GM23248 (cell line): ENCODE measurements at regions not wholly inside any gene's neighbourhood (a gene's known extent, or its start where the extent isn't known, plus 50 kb on each side); places are given as distances from the start of the nearest gene placed in this dataset.

Source experiments
- EZH2 ChIP-seq: fragments of 200-600 bp; sonication (generic); IDR thresholded peaks from 2 replicates; pipeline ENCODE4 v1.6.1; 2018; ENCODE audit warnings: antibody characterized with exemption, mild to moderate bottlenecking; ENCODE audit not compliant: insufficient read depth, poor library complexity, severe bottlenecking
- EZH2phosphoT487 ChIP-seq: fragments of 200-600 bp; sonication (generic); IDR thresholded peaks from 2 replicates; pipeline ENCODE4 v1.6.1; 2018; ENCODE audit warnings: antibody characterized with exemption, moderate library complexity, mild to moderate bottlenecking, low read depth; ENCODE audit not compliant: insufficient read depth

DNA sequence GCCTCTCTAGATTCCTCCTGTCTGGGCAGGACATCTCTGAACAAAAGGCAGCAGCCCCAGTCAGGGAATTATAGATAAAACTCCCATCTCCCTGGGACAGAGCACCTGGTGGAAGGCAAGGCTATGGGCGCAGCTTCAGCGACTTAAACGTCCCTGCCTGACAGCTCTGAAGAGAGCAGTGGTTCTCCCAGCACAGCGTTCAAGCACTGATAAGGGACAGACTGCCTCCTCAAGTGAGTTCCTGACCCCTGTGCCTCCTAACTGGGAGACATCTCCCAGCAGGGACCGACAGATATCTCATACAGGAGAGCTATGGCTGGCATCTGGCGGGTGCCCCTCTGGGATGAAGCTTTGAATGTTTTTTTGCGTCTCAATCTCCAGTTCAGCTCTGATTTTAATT is 262.2 kb downstream of the PARM1 start:
- TF ChIP-seq EZH2, result no peak
- no peak for TF ChIP-seq EZH2phosphoT487
